AG08395 (cell line): ENCODE measurements at regions not wholly inside any gene's neighbourhood (a gene's known extent, or its start where the extent isn't known, plus 50 kb on each side); places are given as distances from the start of the nearest gene placed in this dataset.

Source experiments
- DNase-seq: peaks from one replicate; pipeline ENCODE4 v3.0.0; 2012; ENCODE audit warnings: mixed read lengths, low spot score

DNA sequence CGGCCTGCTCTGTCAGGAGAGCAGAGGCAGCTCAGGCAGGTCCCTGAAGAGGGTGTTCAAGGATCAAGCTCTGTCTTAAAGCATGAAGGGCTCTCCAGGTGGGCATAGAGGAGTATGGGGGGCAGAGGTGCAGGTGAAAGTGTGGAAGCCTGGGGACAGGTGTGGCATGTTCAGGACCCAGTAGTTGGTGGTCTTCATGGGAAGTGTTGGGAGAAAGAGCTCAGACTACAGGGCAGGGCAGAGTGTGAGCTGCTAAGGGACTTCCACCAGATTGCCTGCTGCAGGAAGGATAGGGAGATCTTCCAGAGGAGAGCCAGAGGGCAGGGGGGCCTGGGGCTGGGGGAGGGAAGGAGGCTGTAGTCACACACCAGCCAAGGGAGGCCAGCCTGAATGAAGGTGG lies 156.5 kb upstream of the GDF10 start:
- no peak for DNase-seq

DNA sequence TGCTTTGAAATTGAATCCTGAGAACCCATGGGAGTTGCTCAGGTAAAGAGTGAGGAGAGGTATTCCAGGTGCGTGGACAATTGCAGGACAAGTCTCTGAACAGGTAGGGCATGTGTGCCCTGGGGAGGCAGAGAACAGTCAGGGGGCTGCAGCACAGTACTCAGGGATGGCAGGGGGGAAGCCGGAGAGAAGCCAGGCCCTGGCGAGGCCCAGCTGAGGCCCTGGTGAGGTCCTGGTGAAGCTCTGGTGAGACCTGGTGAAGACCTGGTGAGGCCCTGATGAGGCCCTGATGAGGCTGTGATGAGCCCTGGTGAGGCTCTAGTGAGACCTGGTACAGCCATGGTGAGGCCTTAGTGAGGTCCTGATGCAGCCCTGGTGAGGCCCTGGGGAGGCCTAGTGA lies 155.5 kb upstream of the GDF10 start:
- DNase-seq, result no peak

DNA sequence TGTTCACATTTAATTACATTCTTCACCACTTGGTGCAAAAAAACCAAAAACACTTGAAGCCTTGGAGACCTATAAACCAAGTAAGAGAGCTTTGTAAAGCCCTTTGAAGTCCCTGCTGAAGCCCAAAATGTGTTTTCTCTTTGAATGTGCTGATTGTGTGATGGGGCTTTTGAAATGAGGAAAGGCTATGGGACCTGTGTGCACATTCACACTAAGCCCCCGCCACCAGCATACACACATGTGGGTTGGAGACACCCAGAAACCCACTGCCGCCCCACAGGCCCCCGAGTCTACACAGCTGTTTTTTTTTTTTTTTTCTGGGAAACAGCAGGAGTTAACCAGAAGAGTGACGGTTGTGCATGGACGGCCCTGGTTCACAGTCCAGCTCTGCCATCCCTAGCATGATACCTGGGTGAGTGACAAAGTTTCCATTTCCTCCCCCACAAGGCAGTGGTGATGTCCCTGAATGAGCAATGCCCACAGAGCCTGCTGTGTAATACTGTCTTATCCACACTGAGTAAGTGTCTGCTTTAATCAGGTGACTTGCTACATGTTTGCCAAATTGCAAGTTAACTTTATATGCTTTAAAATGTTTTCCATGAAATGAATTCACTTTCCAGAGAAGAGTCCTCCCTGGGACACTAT lies 154.6 kb upstream of the GDF10 start:
- DNase-seq, result no peak

DNA sequence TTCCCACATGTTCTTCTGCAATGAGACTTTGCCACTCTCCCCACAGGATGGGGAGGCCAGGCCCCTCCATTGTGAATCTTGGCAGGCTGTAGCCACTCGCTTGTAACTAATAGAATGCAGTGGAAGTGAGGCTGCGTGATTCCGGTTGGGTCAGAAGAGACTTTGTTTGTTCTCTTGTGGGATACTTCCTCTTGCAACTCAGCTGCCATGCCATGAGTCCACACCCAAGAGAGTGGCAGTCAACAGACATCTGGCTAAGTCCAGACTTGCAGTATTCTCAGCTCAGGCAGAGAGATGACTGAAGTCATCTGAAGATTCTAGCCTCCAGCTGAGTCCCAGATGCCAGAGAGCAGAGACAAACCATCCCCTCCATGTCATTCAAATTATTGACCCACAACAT lies 153.4 kb upstream of the GDF10 start:
- peak; percentile 19 for DNase-seq

DNA sequence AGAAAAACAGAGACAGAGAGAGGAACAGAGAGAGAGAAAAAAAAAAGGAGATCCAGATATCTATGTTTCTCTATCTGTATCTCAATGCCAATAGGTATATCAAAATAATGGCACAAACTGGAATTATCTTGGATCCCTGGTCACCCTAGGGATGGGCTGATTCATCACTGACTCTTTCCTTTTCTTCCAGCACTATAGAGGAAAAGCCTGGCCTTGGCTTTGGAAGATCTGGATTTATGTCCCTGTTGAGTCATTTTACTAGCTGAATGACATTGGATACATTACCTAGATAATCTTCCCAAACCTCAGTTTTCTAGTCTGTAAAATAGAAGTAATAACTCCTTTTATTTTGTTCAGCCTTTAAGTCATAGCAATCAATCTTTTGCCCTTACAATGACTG lies 152.8 kb upstream of the GDF10 start:
- DNase-seq, result no peak

DNA sequence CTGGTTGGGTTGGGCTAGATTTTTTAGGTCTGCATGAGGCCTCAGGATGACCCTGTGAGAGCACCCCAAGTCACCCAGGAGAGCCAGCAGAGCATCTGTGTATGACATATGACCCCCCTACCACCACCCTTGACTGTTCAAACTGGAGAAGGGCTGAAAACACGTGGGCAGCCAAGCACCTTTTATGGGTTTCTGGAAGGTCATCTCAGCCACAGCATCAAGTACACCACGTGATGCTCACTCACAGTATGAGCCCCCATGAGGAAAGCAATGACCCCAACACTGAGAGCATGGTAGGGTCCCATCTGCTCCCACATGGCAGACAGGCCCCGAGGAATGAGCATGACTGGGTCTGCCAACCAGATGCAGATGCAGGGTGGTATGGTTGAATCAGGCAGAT lies 149.4 kb upstream of the GDF10 start:
- DNase-seq, result no peak

DNA sequence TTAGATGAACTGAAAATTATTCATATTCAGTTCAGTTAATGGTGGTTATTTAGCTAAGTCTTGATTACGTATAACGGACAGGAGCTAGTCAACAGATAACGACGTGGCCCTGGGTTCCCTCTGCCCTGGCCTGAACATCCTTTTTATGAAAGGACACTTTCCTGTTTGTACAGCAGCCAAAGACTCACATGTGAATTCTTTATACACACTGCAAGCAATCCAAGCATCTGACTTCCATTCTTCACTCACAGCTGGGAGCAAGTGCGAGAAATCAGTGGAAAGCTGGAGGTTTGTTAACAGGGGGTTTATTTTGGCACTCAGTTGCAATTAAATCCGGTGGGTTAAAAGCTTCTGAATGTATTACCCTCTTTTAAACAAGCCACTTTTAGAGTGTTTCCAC lies 148.1 kb upstream of the GDF10 start:
- no peak for DNase-seq

DNA sequence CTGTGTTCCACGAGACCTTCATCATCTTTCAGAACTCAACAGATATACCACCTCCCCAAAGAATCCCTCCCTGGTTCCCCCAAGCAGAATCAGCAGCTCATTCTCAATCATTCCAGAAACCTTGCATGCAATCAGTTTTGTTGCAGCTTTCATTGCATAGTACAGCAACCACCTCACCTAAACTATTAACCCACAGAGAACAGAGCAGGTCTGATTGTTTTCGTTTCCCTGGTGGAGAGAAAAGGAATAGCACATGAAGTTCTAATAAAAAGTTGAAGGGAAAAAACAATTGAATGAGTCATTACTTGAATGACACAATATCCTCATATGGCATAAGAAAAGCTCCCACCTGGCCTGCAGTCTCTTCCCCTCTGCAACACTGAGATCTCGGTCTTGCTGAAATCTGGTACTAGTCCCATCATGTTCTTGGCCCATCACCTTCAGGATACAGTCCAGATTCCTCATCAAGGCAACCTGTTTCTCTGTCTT lies 147.1 kb upstream of the GDF10 start:
- no peak for DNase-seq

DNA sequence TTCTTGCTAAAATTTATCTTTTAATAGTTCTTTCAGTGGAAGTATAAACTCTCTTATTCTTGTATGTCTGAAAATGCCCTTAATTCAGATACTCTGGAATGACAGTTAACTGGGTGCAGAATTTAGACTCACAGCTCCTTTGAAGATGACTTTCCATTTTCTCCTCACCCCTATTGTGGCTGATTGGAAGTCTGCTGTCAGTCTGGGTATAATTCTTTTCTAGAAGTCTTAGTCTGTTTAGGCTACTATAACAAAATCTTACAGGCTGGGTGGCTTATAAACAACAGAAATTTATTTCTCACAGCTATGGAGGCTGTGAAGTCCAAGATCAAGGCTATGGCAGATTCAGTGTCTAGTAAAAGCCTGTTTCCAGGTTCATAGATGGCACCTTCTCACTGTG lies 145.2 kb upstream of the GDF10 start:
- DNase-seq, result no peak

DNA sequence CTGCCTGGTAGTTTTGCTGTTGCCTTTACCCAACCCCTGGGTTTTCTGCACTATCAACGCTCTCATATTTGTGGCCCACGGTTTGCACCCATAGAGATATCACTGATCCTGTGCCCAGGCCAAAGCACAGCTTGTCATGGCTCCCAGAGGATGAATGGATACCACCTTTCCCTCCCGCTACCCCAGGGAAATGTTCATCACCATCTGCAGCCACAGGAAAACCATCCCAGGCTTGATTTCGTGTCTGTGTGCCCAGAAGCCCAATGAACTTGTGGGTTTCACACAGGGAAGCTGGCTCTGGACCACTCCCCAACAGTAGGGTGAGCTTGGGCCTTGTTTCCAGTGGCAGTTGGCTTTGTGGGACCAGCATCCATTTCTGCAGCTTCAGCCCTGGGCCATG lies 143.1 kb upstream of the GDF10 start:
- DNase-seq, result no peak

DNA sequence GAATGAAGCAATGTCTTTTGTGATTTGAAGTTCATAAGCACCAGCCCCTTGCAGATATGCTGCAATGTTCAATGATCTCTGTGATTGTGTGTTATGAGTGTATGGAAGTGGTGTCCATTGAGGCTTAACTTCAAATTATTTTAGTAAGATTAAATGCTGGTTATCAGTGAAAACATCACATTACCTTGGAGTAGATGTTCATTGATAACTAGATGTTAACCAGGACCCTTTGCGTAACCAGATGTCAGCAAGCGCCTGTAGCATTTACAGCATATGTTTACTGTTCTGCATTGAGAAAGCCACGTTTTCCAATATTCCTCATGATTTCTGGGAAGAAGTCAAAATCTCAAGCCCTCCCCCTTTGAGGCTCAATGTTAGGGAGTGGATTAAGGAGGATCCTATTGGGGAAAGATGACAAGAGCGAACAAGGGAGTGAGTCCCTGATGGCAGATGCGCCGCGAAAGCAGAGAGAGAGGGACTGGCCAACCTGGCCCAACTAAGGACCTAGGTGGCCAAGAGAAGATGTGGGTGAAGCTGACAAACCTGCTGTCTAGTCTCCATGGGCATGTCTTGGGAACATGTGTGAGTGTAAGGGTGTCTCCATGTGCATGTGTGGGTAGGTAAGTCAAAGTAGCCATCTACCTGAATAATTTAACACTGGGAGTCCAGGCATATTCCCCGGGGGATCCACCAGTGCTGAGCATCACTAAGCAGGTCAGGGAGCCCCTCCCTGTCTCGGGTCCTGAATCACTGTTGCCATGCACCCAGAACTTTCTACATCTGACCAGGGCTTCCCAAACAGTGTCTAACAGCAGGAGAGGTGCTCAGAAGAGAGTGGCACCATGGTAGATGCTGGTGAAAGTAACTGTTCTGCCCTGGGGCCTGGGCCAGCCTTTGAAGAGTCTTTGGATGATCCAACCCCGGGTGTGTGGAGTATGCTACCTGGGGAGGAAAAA lies 141.6 kb upstream of the GDF10 start:
- DNase-seq, result no peak

DNA sequence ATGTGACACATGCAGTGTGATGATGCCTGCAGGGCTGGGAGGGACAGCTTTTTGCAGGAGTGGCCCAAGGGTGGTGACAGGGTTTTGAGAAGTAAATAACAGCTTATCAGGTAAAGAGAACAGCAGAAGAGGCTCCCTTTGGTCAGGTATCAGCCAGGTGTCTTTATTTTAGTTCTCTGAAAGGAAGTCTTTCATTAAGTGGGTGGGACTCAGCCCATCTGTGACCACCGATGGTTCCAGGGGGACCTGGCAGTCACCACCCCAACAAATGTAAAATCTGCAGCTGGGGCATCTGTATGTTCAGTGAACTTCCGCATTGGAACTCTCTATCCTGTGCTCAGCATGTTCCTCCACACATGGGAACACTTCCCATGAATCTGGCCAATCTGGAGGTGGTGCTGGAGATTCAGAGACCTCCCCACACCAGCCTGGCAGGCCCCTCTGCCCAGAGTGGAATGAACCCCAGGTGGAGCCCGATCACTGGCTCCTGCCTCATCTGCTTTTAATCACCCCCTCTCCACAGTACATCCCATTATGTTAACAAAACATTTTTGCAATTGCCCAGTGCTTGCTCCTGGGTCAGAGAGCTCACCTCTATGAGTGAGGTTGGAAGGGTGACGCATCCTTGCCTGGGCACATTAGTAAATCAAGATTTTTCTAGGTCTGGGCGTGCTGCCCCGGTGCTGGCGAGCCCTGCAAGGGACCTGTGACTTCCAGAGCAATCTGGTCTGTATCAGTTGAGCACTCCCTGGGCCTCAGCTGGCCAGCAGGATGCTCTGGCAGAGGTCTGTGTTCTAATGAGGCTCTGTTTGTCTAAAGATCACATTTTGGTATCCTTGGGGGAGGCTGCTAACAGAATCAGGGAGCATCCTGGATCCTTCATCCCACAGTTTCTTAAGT lies 140.4 kb upstream of the GDF10 start:
- DNase-seq, result no peak

DNA sequence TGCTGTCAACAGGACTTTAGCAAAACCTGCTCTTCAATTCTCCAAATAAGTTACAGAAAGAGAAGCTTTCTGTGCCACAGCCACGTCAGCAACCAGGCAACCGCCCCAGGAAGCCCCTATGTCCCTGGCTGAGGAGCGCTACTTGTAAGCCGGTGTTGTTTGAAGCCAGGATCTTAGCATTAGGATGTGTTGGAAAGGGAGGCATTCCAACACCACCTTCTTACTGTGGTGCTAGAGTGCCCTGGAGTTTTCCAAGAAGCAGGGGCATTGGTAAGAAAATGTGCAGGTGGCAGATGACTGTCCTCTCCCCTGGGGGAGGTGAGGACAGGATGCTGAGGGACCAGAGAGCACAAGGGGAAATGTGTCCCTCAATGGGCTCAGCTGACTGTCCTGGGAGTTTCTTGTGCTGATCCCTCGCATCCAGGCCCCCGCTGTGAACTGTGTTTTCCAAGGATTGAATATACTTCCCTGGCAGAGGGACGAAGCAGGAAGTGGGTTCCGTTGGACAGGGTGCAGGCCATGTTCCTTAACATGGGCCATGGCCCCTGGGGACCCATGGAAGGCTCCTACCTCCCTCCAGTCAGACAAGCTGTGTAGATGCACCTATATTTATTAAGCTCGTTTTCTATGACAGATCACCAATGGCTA lies 139.6 kb upstream of the GDF10 start:
- DNase-seq, result no peak

DNA sequence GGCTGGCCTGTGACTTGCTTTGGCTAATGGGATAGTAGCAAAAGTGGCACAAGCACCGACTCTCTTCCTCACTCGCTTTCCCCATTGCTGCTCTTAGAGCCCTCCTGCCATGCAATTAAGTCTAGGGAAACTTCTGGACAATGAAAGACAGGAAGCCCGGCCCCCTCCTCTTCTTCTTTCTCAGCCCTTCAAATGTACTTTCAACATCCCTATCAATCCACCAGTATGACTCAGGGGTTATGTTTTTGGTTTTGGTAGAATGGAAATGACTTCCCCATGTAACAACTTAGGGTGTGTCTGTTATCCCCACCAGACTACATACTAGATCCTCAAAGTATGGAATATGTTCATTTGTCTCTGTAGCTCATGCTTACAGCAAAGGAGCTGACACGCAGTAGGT lies 139.0 kb upstream of the GDF10 start:
- DNase-seq, result no peak

DNA sequence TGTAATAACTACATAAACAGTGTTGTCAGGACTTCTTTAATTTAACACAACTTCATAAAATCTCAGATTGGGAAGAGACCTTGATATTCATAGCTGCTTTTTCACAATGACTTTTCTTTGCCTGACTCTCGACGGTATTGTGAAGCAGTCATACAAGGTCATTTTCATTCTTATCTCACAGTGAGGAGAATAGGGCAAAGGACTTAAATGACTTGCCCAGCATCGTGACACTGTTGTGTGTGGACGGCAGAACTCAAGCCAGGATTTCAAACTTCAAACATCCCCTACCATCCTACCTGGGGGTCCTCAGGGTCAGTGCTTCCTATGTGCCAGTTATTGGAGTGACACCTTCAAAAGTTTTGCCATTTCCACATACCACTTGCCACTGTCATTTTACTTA lies 138.5 kb upstream of the GDF10 start:
- no peak for DNase-seq

DNA sequence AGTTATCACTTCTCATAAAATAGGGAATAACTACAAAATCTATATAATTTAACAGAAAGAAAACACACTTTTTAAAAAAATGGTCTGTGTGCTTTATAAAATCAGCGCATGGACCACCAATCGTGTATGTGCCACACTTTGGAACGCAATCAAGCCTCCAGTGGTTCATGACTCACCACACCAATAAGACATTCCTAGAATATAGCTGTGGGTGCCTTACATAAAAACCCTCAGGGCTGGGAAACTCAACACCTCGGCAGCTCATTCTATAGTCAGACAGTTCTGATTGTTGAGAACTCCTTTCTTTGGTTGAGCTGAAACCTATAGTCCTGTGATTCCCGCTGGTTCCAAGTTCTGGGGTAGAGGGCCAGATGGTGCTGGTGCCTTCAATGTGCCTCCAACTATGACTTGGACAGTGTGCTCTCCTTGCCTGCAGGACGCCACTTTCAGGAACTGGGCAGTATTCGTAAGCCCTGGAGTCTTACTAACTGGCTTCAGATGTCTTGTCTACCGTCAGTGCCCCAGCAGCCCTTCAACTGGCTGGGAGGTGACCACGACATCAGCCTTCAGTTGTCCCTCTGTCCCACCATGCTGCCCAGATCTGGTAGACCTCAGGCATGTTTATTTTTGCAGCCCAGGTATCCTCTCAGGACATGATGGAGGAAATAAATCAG lies 135.7 kb upstream of the GDF10 start:
- DNase-seq, result peak; percentile 46

DNA sequence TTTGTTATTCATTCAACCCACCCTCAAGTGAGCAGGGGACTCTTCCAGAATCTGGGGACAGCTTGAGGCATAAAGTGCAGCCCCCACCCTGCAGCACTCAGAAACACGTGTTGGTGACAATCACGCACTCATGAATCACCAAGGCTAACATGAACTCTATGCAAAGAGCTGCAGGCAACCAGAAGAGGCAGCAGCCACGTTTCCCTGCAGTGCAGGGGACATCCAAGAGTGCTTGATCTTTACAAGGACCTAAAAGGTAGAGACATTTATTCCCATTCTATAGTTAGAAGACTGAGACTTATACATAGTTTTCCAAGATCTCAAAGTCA lies 135.2 kb upstream of the GDF10 start:
- no peak for DNase-seq

DNA sequence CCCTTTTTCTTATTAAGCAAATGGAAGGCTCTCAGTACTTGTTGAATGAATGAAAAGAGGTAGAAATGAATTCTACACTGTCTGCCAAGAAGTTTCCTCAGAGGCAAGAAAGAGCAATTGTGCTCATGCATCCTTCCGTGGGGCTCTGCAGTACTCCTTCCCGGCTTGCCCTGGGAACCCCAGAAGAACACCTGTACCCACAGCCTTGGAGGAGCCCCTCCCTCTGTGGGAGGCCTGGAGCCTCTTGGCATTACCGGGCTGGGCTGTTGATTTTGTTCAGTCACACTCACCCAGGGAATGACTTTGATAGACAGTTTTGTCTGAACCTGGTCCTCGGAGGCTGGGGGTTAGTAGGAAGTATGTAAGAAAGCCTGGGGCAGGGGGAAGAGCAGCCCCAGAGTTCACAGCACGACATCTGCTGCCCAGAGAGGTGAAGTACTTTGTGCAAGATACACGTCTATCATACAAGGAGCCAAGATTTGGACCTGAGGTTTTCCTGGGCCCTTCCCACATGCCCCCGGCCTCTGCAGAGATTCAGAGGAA lies 134.8 kb upstream of the GDF10 start:
- DNase-seq, result no peak

DNA sequence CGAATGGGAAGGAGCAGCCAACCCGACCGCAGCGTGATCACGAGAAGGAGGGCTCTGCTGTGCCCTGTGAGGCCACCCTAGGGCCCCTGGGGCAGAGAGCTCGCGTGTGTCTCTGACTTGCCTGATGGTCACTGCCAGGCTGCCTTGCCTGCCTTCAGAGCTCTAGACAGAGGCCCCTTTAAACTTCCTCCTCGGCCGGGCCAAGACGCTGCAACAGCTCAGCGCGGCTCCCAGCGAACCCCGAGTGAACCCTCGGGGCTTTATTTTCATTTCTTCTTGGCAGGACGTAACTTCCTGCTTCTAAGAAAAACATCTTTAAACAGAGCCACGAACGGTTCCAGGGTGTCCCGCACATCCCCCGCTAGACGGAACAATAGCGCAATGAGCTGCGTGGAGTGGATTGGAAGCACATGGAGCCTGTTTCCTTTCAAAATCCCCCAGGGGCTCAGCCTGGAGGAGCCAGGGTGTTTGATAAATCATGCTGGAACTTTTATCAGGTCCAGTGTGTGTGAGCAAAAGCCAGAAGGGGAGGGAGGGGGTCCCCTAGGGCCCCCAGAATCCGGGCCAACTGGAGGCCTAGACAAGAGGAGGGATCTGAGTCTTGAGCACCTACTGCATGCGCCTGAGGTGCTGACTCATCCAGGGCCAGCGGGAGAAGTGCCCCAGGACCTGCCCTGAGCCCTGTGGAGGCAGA lies 134.1 kb upstream of the GDF10 start:
- DNase-seq, result peak; percentile 43

DNA sequence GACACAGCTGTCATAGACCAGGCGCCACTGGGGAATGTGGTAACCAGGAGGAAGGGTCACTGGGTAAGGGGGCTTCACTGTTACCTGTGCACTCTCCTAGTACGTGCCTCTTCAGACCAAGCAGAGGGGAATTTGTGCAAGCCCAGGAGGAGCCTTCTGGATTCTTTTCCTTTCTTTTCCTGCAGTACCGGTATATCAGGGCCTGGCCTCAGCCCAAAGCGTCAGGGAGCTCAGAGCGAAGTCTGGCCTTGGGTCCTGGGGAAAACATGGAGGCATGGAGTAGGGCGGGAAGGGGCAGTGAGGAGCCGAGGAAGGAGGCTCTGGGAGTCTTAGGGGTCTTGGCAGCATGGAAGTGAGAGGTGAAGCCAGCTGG lies 133.6 kb upstream of the GDF10 start:
- DNase-seq, result no peak
